Activated naive CD4-positive, alpha-beta T cell treated with anti-CD3 and anti-CD28 coated beads, Interleukin-2, amount 50 U/mL, for 16 hours (primary cell): ENCODE measurements at regions not wholly inside any gene's neighbourhood (a gene's known extent, or its start where the extent isn't known, plus 50 kb on each side); places are given as distances from the start of the nearest gene placed in this dataset.
"Not testable (repeated sequence)": the region's sequence is repeated elsewhere in the genome, so short reads cannot be mapped to it uniquely, and the experiment has no call there.

Source experiments
- DNase-seq: peaks from one replicate; pipeline ENCODE4 v3.0.0-alpha.2; 2020

DNA sequence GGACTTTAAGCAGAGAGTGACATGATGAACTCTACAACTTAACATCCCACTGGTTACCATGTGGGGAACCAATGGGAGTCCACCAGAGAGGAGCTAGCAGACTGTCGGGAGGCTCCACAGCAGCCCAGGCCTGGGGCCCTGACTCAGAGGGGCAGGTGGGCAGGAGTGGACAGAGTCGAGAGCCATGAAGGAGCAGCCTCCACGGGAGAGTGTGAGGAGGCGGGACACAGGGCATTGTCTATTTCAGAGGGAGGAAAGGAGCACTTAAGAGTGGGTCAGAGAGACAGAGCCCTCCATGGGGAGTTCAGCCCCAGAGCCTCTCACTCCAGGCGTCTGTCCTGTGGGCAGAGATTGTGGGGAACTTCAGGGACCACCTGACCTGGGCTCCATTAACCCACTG, 118.7 kb downstream of the CYP26B1 start:
- DNase-seq = no peak

GRCh38 chr2:72028351-72028995, 119.2 kb downstream of the CYP26B1 start:
- no peak for DNase-seq

DNA sequence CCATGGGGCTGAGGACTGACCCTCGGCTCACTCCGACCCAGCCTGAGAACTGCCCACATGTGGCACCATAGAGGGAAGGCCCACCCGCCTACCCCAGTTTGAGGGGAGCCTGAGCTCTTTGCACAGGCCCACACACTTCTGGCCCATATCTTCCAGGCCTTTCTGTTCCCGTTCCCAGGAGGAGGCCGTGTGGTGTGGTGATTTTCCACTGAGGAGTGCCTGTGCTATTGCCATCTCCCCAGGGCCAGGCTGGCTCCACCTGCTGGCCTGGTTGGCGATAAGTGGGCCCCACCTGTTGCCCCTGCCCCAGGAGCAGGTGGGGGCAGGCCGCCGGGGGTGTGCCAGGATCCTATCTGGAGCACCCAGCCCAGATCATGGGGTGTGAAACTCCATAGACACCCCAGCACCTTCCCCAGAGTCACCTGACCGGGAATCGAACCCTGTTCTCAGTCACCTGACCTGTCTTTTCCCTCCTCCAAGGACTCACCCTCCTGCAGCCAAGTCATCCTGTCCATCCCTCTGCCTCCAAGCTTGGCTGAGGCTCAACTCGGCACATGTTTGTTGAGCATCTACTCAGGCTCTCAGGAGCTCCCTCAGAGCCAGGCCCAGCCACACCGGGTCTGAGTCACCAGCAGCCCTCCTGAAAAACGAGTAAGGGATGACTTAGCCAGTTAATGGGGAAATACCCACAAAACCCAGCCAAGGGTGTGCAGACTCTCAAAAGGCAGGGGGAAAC, 120.1 kb downstream of the CYP26B1 start:
- no peak for DNase-seq

- DNase-seq = no peak
Observed at GRCh38 chr2:72026819-72027425, 120.7 kb downstream of the CYP26B1 start.

GRCh38 chr2:72024451-72025175, 123.0 kb downstream of the CYP26B1 start:
- no peak for DNase-seq

DNA sequence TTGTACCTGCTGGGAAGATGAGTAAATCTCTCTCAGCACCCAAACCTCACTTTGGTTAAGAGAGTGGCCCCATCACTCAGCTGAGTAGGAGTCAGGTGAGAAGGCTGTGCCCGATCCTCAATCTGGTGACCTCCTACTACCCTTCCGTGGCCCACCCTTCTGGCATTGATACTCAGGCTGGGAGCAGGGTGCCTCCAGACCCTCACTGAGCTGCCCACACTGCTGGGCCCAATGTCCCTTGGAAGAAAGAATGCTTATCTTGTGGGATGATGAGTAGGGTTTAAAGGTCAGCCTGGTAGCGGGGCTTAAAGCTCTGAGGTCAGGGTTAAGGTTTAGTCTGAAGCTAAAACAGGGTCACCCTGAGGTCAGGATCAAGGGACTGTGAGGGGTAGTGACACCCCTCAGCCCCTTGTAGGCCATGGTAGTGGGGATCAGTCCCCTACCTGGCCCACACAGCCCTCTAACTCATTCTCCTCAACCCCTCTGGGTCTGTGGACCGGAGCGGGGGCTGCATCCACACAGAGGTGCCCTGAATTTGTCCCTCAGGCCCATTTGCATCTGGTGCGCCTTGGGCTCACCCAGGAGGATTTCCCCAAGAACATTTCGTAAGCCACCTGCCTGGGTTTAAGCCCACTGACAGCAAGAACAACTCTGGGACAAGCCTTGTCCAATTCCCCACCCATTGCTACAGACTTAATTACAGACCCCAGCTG, 123.8 kb downstream of the CYP26B1 start:
- DNase-seq = no peak

GRCh38 chr2:72021371-72021770, 126.3 kb downstream of the CYP26B1 start:
- not testable (repeated sequence) for DNase-seq

DNA sequence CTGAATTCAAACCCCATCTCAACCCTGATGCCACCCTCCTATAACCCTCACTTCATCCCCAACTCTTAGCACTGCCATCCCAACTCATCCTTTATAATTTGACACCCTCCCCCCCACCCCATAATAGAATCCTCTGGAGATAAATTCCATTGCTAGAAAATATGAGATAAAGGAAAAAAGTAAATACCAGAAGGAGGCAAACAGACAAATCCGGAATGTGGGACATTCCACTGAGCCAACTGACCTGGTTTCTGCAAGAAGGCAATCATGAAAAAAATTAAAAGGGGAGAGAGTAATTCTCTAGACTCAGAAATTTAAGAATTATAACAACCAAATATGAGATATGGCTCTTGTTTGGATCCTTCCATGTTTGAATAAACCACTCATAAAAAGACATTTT, 132.4 kb downstream of the CYP26B1 start:
- DNase-seq = no peak

DNA sequence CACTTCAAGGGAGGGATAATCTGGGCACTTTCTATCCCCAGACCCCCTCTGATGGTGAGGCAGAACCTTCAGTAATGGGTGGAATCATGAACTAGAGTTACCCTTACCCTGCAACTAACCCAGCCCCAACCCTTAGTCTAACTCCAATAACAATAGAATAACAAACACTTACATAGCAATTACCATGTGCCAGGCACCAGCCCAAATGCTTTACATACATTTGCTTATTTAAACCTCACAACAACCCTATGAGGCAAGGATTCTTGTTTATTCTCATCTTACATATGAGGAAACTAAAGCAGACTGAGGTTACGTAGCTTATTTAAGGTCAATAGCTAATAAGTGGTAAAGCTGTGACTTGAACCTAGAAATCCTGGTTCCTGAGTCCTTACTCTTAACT, 132.8 kb downstream of the CYP26B1 start:
- DNase-seq = no peak

- DNase-seq = no peak
Observed at GRCh38 chr2:72013726-72014125, 133.9 kb downstream of the CYP26B1 start.

GRCh38 chr2:72012886-72013574, 134.6 kb downstream of the CYP26B1 start:
- no peak for DNase-seq

DNA sequence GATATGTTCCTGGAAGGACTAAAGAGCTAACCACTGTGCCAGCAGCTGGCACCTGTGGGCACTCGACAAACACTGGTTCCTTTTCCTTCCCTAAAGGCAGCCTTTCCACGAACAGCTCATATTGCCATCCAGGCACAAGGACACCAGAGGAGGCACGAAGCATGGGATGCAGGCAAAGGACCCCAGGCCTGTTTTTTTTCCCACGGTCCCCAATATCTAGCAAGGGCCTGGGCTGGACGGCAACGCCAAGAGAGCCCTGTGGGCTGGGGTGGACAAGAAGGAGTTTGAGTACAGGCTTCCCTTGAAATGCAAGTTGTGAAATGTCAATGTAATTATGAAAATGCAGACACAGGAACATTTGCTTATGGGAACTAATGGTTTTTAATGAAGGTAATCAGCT, 135.9 kb downstream of the CYP26B1 start:
- no peak for DNase-seq

DNA sequence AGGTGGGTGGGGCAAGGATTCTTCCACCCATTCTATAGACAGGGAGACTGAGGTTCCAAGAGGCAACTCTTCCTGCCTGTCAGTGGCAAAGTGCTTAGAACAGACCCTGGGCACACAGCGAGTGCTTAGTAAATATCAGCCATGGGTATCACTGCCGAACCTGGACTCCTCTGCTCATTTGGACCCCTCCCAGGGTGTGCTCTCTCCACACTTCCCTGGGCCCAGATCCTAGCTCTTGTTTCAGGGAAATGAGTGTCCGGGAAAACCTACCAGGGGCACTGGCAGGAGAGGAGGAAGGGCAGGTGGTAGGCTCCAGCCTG, 136.3 kb downstream of the CYP26B1 start:
- DNase-seq = no peak

DNA sequence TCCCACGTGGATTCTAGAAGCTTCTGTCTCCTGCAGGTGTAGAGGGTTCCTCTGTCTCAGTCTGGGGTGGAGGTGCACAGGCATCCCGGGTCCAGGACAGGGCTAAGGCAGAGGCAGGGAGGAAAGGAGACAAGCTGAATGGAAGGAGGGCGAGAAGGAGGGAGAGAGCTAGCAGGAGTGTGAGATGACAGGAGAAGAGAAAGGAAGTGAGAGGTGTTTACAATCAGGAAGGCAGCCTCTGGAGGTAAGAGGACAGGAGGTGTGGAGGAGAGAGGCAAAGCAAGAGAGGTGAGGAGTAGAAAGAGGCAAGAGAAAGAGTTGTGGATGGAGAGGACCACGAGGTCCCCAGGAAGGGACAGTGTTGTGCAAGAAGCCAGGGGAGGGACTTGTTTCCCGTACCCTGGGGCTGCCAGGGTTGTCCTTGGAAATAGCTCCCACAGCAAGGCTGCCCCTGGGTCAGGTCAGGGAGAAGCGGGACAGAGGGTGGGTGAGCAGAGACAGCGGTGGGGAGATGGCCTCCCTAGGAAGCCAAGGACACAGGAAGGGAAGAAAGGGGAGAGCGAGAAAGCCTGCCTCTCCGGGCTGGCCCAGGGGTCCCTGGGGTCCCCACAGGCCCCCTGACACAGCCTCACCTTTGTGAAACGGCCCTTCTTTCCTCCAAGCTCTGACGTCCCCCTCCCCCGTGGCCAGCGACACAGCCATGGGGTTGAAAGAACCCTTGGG, 136.9 kb downstream of the CYP26B1 start:
- no peak for DNase-seq

DNA sequence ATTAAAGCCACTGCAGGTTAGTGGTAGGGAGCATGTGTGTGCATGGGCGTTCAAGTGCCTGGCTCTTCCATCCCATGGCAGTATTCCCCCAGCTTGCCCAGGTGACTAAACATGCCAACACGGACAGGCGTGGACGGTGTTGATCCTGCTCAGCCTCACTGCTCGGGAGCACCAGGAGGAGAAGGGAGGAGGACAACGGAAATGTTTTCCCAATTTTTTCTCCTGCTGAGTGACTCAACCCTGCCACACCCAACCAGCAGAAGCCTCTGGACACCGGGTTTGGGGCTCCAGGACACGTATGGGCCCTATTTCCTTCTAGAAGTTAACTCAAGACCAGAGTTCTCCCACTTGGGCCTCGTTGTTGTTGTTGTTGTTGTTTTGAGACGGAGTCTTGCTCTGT, 139.1 kb downstream of the CYP26B1 start:
- no peak for DNase-seq

DNA sequence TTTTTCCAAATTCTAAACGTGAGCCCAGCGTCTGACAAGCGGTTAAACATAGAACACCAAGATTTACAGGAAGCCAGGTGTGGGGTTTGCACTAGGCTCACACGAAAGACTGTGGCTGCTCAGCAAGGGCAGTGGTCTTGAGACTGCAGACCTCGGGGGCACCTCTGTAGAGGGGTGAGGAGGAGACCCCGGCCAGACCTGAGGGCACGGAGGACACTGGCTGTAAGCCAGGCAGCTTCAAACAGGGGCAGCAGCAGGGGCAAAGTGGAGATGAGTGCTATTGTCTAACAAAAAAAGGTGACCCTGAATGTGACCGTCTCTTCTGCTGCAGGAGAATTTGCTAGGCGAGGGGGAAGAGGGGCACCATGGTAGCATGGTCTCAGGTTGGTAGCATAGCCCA, 140.3 kb downstream of the CYP26B1 start:
- DNase-seq = no peak

DNA sequence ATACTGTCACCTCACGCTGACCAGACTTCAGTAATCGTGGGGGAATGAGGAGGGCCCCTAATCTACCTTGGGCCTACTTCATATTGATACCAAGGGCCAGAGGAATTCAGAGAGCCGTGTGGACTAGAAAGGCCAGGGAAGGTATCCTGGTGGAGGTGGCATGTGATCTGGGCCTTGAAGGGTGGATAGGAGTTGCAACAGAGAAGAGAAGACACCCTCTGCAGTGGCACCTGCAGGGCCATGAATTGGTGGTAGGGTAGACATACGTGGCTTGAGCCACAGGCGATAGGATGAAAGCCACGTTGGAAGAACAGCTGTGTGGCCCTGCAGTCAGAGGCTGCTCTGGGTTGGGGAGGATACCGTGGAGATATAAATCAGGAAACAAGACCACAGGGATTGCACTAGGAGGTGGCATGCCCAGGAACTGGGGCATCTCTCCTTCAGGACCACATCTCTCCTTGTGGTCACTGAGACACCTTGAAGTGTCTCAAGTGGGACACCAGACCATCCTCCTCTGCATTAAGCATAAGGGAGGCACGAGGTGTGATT, 141.4 kb downstream of the CYP26B1 start:
- no peak for DNase-seq

DNA sequence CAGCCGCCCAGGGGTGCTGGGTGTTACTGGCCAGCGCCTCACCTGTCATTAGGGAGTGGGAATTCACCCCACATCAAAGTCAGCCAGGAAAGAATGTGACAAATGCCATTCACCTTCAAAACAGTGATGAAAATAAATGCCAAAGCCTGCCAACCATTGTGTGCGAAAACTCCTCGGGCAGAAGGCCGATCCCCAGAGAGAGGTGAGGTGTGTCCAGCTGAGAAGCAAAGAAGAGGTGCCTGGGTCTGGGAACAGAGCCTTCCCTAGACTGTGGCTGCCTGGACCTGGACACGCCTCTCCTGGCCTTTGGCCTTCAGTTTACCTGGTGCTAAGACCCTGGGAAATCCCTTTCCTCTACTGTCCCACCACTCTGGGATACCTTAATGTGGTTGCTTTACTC, 142.7 kb downstream of the CYP26B1 start:
- DNase-seq = no peak

DNA sequence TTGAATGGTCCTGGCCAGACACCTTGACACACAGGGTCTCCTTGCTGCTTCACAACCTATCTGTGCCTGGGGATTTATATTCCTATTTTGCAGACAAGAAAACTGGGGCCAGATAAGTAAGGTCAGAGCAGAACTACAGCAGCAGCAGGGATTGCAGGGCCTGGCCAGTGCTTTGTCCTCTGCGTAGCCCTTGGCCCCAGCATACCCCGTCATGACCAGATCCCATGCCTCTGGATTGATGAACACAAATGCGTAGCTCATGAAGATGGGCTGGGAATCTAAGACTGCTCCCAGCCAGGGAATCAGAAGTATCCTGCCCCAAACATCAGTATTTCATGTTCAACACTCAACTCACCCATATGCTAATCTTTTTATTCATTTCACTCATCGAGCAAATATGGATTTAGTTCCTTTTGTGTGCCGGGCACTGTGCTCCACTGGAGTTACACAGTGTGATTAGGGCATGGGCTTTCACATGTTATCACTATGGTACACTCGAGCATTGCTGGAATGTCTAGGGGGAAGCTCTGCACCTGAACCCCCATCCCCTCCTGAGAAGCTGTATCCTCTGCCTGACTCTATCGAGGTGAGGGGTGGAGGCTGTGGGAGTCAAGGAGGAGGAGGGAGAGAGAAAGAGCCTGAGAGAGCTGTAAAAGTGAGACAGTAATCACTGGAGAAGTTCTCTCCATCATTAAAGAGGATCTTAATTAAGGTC, 143.3 kb downstream of the CYP26B1 start:
- no peak for DNase-seq

GRCh38 chr2:72003796-72004195, 143.9 kb downstream of the CYP26B1 start:
- no peak for DNase-seq

GRCh38 chr2:72003124-72003523, 144.5 kb downstream of the CYP26B1 start:
- no peak for DNase-seq
